ENCODE measurements at regions not wholly inside any gene's neighbourhood (a gene's known extent, or its start where the extent isn't known, plus 50 kb on each side); places are given as distances from the start of the nearest gene placed in this dataset.

- no peak for DNase-seq
Measured at GRCh38 chr2:2866459-2866858, 511.2 kb downstream of the EIPR1 start.

DNA sequence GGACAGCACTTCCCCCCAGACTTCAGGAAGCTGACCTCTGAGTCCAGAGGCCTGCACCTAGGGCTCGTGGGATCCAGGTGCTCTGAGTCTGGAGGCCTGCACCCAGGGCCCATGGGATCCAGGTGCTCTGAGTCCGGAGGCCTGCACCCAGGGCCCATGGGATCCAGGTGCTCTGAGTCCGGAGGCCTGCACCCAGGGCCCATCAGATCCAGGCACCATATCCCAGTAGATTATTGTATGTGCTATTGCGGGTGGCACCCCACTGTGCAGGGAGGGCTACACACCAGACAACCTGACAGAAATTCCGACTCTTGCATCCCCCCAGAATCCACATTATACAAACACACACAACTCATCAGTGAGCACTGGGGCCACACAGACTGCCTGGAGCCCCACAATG, 515.2 kb downstream of the EIPR1 start:
- DNase-seq: no peak

- DNase-seq: no peak
Measured at GRCh38 chr2:2861666-2862240, 515.9 kb downstream of the EIPR1 start.

DNA sequence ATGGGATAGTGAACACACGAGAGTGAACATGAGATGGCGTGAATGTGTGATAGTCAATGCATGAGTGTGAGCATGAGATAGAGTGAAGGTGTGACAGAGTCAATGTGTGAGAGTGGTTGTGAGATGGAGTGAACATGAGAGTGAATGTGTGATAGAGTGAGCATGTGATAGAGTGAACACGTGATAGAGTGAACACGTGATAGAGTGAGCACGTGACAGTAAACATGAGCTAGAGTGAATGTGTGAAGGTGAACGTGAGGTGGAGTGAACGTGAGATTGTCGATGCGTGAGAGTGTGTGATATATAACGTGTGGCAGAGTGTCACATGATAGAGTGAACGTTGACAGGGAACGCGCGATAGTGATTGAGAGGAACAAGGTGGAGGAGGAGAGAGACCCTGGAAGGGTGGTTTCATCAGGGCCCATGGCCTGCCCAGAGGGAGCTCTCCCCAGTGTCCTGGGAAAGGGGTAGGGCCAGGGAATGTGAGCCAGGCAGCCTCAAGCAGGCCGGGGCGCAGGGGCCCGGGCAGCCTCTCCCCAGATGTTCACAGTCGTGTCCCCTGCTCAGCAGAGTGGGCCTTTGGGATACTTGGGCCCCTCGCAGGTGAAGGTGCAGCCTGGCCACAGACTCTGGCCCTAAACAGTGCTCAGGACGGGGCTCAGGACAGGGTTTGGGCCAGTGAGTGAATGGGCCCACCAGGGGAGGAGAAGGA, 516.9 kb downstream of the EIPR1 start:
- no peak for DNase-seq

DNA sequence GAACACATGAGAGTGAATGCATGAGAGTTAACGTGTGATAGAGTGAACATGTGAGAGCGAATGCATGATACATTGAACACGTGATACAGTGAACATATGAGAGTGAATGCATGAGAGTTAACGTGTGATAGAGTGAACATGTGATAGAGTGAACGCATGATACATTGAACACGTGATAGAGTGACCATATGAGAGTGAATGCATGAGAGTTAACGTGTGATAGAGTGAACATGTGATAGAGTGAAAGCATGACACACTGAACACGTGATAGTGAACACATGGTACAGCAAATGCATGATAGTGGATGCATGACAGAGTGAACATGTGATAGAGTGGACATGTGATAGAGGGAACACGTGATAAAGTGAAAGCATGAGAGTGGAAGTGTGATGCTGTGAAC, 517.9 kb downstream of the EIPR1 start:
- DNase-seq: no peak

GRCh38 chr2:2859164-2859563, 518.5 kb downstream of the EIPR1 start:
- DNase-seq: no peak

- DNase-seq: no peak
Measured at GRCh38 chr2:2856723-2857415, 520.7 kb downstream of the EIPR1 start.

DNA sequence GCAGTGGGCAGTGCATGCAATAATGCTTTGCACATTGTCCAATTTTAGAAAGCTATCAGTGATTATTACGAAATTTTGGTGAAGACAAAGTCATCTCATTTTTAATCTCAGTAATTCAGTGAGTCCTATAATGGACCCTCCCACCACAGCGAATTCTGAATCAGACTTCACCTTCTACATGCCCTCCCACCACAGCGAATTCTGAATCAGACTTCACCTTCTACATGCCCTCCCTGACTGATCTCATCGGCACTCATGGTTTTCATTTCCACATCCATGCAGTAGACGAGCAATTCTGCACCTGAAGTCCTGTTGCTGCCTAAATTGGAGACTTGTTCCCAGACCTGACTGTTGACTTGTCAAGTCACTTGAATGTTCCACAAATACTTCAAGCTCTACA, 522.3 kb downstream of the EIPR1 start:
- no peak for DNase-seq

GRCh38 chr2:2853346-2853745, 522.3 kb upstream of the MYT1L start:
- no peak for DNase-seq

DNA sequence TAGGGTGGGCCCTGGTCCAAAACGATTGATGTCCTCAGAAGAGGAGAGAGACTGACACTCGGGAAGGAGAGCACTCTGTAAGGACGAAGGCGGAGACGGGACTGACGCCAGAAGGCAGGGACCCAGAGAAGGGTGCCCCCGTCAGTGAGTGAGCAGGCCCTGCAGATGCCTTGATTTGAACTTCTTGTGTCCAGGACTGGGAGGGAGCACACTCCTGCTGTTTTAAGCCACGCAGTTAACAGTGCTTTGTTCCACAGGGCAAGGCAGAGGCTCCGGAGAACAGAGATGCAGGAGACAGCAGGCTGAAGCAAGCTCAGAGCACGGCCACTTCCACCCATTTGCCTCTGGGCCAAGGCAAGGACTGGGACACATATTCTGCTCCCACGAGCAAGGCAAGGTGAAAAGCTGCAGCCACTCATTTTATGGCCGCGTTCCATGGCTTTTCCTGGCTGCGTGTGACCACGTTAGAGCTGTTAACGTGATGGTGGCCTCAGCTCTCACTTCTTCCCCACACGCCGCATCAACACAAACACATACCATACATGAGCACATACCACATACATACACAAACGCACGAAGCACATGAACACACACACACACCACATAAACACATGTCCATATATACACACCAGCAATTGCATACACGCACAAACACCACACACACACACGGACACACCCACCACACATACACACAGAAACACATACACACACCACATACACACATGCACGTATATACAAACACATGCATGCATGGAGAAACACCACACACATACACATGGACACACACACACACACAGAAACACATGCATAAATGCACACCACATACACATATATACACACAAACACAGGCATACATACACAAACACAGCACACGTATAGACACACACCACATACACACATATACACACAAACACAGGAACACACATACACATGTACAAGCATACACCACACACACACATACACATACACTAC, 521.0 kb upstream of the MYT1L start:
- DNase-seq: no peak

DNA sequence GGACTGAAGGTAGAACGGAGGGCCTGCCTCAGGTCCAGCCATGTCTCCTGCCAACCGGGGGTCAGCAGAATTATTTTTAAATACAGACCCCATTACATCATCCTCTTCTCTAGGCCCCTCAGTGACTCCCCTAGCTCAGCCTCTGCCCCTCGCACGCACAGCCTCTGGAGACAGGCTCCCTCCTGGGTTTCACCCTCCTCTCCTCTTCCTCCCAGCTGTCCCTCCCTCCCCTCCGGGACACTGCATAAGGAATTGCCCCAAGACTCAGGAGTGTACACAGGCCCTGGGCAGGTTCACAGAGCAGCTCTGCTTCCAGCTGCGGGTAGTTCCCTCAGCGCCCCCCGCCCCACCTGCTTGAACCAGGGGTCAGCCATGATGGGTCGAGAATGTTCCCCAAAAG, 520.2 kb upstream of the MYT1L start:
- no peak for DNase-seq

GRCh38 chr2:2850859-2851258, 519.8 kb upstream of the MYT1L start:
- DNase-seq: no peak

DNA sequence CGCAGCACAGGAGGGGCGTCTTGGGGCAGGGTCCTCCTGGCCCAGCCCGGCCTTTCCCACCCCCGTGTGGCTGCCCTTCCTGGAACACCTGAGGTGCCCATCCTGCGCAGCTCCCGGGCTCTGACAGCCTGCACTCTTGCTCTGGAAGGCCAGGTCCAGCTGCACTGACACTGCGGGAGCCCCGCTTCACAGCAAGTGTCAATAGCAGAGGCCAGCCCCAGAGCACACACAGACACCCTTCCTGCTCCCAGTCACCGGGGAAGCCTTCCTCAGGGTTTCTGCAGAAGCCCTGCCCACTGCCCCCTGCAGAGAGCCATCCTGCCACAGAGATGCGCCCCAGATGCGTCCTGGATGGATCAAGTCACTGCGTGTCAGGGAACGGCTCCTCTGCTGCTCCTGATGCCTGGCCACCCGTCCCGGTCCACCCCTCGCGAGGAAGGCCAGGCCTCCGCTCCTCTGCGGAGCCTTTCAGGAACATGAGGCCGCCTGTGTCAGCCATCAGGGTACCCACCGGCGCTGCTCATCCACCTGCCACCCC, 519.2 kb upstream of the MYT1L start:
- no peak for DNase-seq

DNA sequence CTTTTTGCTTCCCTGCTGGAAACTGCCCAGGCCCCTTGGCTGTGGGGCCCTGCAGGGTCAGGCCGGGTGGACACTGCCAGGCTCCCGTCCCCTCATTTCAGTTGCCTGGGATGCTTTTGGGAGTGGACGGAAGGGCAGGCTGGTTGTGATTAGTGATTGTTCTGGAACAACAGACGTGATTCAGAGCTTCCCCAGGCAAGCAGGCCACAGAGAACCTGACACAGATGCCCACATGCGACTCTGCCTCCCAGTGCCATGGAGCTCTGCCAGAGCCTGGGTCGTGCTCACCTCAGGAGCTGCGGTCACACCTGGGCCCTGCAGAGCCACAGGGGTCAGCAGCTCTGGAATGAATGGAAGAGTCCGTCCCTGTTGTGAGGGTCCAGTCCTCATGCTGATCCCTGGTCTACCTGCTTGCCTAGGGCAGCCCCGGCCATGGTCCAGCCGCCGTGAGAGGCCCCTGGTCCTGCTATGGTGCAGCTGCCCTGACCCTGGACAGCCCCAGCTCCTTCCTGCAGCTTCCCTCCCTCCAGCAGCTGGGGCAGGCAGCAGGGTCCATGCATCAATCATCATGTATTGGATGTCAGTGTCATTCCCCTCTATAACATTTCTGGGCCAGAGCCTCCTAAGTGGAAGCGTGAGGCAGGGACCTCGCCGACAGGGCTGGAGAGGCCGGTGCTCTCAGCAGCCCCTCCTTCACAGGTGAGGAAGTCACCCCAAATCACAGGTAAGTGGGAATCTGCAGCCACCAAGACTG, 518.6 kb upstream of the MYT1L start:
- no peak for DNase-seq

DNA sequence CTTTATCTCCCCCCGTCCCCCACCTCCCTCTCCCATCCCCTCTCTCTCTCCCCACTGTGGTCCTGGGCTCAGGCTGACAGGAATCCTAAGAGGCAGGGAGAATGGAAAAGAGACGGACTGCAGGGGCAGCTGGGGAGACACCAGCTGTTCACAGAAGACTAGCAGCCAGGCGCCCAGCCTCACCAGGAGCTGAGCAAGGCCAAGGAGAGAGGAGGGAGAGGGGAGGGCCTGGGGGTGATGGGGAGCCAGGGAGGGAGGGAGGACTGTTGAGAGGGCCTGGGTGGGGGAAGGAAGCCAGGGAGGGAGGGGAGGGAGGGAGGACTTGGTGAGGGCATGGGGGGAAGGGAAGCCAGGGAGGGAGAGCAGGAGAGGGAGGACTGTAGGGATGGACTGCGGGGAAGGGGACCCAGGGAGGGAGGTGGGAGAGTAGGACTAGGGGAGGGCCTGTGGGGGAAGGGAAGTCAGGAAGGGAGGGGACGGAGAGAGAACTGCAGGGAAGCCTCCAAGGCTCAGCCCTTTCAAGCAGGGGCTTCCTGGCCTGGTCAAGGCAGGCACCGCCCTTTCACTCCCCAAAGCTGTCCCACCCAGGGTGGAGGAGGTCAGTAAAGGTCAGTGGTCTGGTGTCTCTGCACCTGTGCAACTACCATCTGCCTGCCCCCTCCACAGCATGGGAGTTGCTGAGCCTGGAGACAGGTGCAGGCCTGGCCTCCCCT, 517.7 kb upstream of the MYT1L start:
- DNase-seq: no peak

DNA sequence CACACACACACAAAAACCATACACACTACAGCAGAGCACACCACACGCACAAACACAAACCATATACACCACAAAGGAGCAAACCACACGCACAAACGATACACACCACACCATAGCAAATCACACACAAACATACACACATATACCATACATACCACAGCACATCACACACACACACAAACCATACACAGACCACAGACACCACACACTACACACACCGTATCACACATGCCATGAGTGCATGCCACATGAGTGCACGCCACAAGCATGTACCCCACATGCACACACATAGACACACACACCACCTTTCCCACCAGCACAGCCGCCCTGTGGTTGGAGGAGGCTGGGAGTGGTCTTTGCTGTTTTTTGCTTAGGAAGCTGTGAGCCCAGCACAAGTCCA, 517.1 kb upstream of the MYT1L start:
- DNase-seq: no peak

- no peak for DNase-seq
Measured at GRCh38 chr2:2847209-2847676, 516.2 kb upstream of the MYT1L start.

DNA sequence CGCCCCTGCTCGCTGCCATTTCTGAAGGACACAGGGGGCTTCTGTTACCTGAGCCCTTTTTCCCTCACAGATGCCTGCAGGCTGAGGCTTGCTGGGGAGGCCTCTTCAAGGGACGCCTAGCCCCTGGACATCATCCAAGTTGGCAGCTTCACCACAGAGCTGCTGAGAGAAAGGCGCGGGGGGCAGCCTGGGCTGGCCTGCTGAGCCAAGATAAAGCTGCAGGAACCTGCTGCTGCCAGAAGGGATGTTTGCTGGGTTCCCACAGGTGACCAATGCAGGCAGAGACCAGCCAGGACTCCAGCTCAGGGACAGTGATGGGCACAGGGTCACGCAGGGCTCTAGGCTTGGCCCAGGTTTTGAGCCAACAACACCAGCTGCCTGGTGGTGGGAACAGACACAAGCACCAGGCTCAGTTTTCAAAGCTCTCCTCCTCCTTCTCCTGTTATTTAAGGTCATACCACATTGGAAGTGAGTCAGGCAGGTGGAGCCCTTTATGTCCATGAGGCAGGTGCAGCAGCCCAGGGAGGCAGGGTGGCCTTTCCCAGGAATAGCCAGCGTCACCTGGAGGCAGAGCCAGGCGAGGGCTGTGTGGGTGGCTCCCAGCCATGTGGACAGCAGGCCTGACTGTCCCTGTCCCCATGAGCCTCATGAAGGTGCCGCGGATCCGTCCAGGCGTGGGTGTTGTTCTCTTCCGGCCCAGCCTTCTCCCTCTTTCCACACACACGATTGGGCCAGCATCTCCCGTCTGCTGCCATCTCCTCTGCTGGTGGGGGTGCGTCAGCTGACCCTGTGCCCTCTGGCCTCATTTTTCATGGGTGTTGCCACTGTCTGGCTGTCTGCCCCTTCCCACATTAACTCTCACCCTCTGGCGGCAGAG, 515.5 kb upstream of the MYT1L start:
- no peak for DNase-seq

DNA sequence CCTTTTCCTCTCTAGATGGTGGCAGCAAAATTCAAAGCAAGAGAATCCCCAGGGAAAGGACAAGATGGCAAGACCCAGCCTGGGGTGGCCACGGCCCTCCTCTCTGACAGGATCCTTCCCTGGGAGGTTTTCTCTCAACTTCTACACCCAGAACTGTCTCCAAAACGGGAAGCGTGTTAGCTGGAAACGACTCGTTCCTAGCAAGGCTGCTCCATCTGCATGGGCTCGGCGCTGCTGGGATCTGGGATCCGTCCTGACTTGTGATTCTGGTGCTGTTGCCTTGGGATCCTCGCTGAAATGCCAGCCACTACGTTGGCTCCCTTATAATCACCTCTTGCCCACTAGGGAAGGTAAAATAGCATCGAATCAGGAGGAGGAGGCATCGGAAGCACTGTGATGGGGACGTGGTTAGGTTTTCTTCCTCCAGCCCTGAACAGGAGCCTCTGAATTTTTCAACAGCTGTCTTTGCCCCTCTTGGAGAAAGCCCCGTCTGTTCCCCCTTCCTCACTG, 514.8 kb upstream of the MYT1L start:
- DNase-seq: no peak

GRCh38 chr2:2845267-2845666, 514.2 kb upstream of the MYT1L start:
- DNase-seq: no peak
